ENCODE measurements at regions not wholly inside any gene's neighbourhood (a gene's known extent, or its start where the extent isn't known, plus 50 kb on each side); places are given as distances from the start of the nearest gene placed in this dataset.

GRCh38 chr13:34864671-34865070, 77.4 kb upstream of the NBEA start:
- no peak overlapping the region for H3K27ac ChIP-seq
- TF ChIP-seq CTCF (IDR thresholded peaks at IDR 0.05), result no peak
- TF ChIP-seq ZFX (IDR thresholded peaks at IDR 0.05; ENCODE audit: borderline replicate concordance), result no peak

- H3K27ac ChIP-seq, result no peak overlapping the region
- TF ChIP-seq ZFX (IDR thresholded peaks at IDR 0.05; ENCODE audit: borderline replicate concordance) (no peak), CTCF (IDR thresholded peaks at IDR 0.05) (no peak)
Observed at GRCh38 chr13:34867590-34867989, 74.5 kb upstream of the NBEA start.

- no peak overlapping the region for H3K27ac ChIP-seq
- TF ChIP-seq ZFX (IDR thresholded peaks at IDR 0.05; ENCODE audit: borderline replicate concordance) (no peak), CTCF (IDR thresholded peaks at IDR 0.05) (no peak)
Observed at GRCh38 chr13:34868733-34869132, 73.3 kb upstream of the NBEA start.

GRCh38 chr13:34869696-34870095, 72.4 kb upstream of the NBEA start:
- TF ChIP-seq CTCF (IDR thresholded peaks at IDR 0.05) (no peak), ZFX (IDR thresholded peaks at IDR 0.05; ENCODE audit: borderline replicate concordance) (no peak)

GRCh38 chr13:34878329-34878728, 63.7 kb upstream of the NBEA start:
- H3K27ac ChIP-seq, result no peak overlapping the region
- TF ChIP-seq ZFX (IDR thresholded peaks at IDR 0.05; ENCODE audit: borderline replicate concordance) (no peak), CTCF (IDR thresholded peaks at IDR 0.05) (no peak)

More at GRCh38 chr13:34869696-34870095, 72.4 kb upstream of the NBEA start:
- no peak overlapping the region for H3K27ac ChIP-seq

- TF ChIP-seq ZFX (IDR thresholded peaks at IDR 0.05; ENCODE audit: borderline replicate concordance), result no peak
- no peak for TF ChIP-seq CTCF (IDR thresholded peaks at IDR 0.05)
- no peak overlapping the region for H3K27ac ChIP-seq
Observed at GRCh38 chr13:34879851-34880250, 62.2 kb upstream of the NBEA start.

- no peak for TF ChIP-seq ZFX (IDR thresholded peaks at IDR 0.05; ENCODE audit: borderline replicate concordance)
- no peak overlapping the region for H3K27ac ChIP-seq
Observed at GRCh38 chr13:34881494-34881893, 60.6 kb upstream of the NBEA start.

GRCh38 chr13:34883396-34883795, 58.7 kb upstream of the NBEA start:
- no peak overlapping the region for H3K27ac ChIP-seq
- TF ChIP-seq ZFX (IDR thresholded peaks at IDR 0.05; ENCODE audit: borderline replicate concordance), result no peak
- TF ChIP-seq CTCF (IDR thresholded peaks at IDR 0.05), result no peak

Measured in 22Rv1 (cell line).